Smooth muscle cell (in vitro differentiated cells): ENCODE measurements at regions not wholly inside any gene's neighbourhood (a gene's known extent, or its start where the extent isn't known, plus 50 kb on each side); places are given as distances from the start of the nearest gene placed in this dataset.

Experiments used
- DNase-seq: peaks from one replicate; lab custom pipeline; 2025; ENCODE audit not compliant: unreplicated experiment; lab: John Stamatoyannopoulos, UW
- H2AFZ ChIP-seq: fragments of 200-600 bp; sonication (generic); 2 replicates; pipeline ENCODE4 v1.6.0; 2016; ENCODE audit warnings: antibody characterized with exemption, low read depth, mild to moderate bottlenecking
- H3F3A ChIP-seq: fragments of 200-600 bp; sonication (generic); 2 replicates; pipeline ENCODE4 v1.6.0; 2017; ENCODE audit warnings: antibody characterized with exemption, low read depth
- H3K27ac ChIP-seq: fragments of 200-600 bp; sonication (generic); 2 replicates; pipeline ENCODE4 v1.5.1; 2016; ENCODE audit warnings: low read depth, mild to moderate bottlenecking
- H3K27me3 ChIP-seq: fragments of 200-600 bp; sonication (generic); 2 replicates; pipeline ENCODE4 v1.6.1; 2016; ENCODE audit warnings: low read depth, mild to moderate bottlenecking
- H3K36me3 ChIP-seq: fragments of 200-600 bp; sonication (generic); 2 replicates; pipeline ENCODE4 v1.5.1; 2016; ENCODE audit warnings: low read depth
- H3K4me1 ChIP-seq: fragments of 200-600 bp; sonication (generic); 2 replicates; pipeline ENCODE4 v1.5.1; 2016; ENCODE audit warnings: low read depth
- H3K4me2 ChIP-seq: fragments of 200-600 bp; sonication (generic); 2 replicates; pipeline ENCODE4 v1.6.0; 2016; ENCODE audit warnings: mild to moderate bottlenecking
- H3K4me3 ChIP-seq: fragments of 200-600 bp; sonication (generic); 2 replicates; pipeline ENCODE4 v1.5.1; 2016; ENCODE audit warnings: mild to moderate bottlenecking
- H3K79me2 ChIP-seq: fragments of 200-600 bp; sonication (generic); 2 replicates; pipeline ENCODE4 v1.6.0; 2016; ENCODE audit warnings: low read depth, mild to moderate bottlenecking
- H3K9ac ChIP-seq: fragments of 200-600 bp; sonication (generic); 2 replicates; pipeline ENCODE4 v1.6.0; 2016; ENCODE audit warnings: low read depth
- H3K9me3 ChIP-seq: fragments of 200-600 bp; sonication (generic); replicated peaks from 2 replicates; pipeline ENCODE4 v1.5.1; 2016; ENCODE audit warnings: low read depth
- H4K20me1 ChIP-seq: fragments of 200-600 bp; sonication (generic); 2 replicates; pipeline ENCODE4 v1.6.0; 2016; ENCODE audit warnings: low read depth
- CTCF ChIP-seq: fragments of 200-600 bp; sonication (generic); IDR thresholded peaks from 2 replicates; pipeline ENCODE4 v1.5.1; 2017; ENCODE audit warnings: borderline replicate concordance, mild to moderate bottlenecking, antibody characterized with exemption; ENCODE audit not compliant: insufficient read depth, poor library complexity, severe bottlenecking
- whole genome bisulfite sequencing: methylation state at CpG from one replicate; pipeline ENCODE4 v1.1.7; 2016; ENCODE audit warnings: low lambda C conversion rate; 5-methylcytosine and 5-hydroxymethylcytosine counted together

- no peak overlapping the region for H3K9ac ChIP-seq
- H3K4me1 ChIP-seq = no peaks in the 10 kb centered on the region
- H2AFZ ChIP-seq = no peak overlapping the region
- no peaks in the 10 kb centered on the region for H3K79me2 ChIP-seq
- no peaks in the 10 kb centered on the region for H3K36me3 ChIP-seq
- no peaks in the 10 kb centered on the region for H4K20me1 ChIP-seq
- H3K4me3 ChIP-seq = no peak overlapping the region
- H3K27me3 ChIP-seq = no peaks in the 10 kb centered on the region
- WGBS = 89% methylated on average over 1 of the region's 1 CpG
- H3K4me2 ChIP-seq = no peak overlapping the region
- no peaks in the 10 kb centered on the region for H3F3A ChIP-seq
- DNase-seq = no peak
- no peaks in the 10 kb centered on the region for H3K9me3 ChIP-seq
- TF ChIP-seq CTCF = no peak
- H3K27ac ChIP-seq = no peak overlapping the region
Measured at GRCh38 chr9:28528049-28528448, 954.8 kb upstream of the C9orf72 start.

GRCh38 chr9:28538132-28538531 is 964.9 kb upstream of the C9orf72 start:
- Histone ChIP-seq H3K4me3 (no peak overlapping the region), H2AFZ (no peak overlapping the region), H3K9ac (no peak overlapping the region), H3K4me2 (no peak overlapping the region), H3K4me1 (no peaks in the 10 kb centered on the region), H3K27ac (no peak overlapping the region), H3F3A (no peaks in the 10 kb centered on the region), H3K9me3 (no peaks in the 10 kb centered on the region), H4K20me1 (no peaks in the 10 kb centered on the region), H3K79me2 (no peaks in the 10 kb centered on the region), H3K27me3 (no peaks in the 10 kb centered on the region), H3K36me3 (no peaks in the 10 kb centered on the region)
- TF ChIP-seq CTCF = no peak
- DNase-seq = no peak
- 93% methylated on average over 3 of the region's 3 CpGs for WGBS

GRCh38 chr9:28539434-28540070 is 966.3 kb upstream of the C9orf72 start:
- no peaks in the 10 kb centered on the region for H3K27me3 ChIP-seq
- H3K4me2 ChIP-seq = no peak overlapping the region
- H3F3A ChIP-seq = no peaks in the 10 kb centered on the region
- no peak for DNase-seq
- TF ChIP-seq CTCF = no peak
- H3K9me3 ChIP-seq = no peaks in the 10 kb centered on the region
- peak overlapping the region; percentile 16 for H2AFZ ChIP-seq
- WGBS = 55% methylated on average over 1 of the region's 1 CpG
- H3K36me3 ChIP-seq = no peaks in the 10 kb centered on the region
- no peaks in the 10 kb centered on the region for H3K79me2 ChIP-seq
- no peak overlapping the region for H3K4me3 ChIP-seq
- H3K27ac ChIP-seq = no peak overlapping the region
- no peaks in the 10 kb centered on the region for H4K20me1 ChIP-seq
- no peaks in the 10 kb centered on the region for H3K4me1 ChIP-seq
- H3K9ac ChIP-seq = no peak overlapping the region

- no peak for DNase-seq
- Histone ChIP-seq H3K27ac (no peak overlapping the region), H3K36me3 (no peaks in the 10 kb centered on the region), H4K20me1 (no peaks in the 10 kb centered on the region), H3K4me2 (no peak overlapping the region), H2AFZ (no peak overlapping the region), H3K27me3 (no peaks in the 10 kb centered on the region), H3K9ac (no peak overlapping the region), H3F3A (no peaks in the 10 kb centered on the region), H3K9me3 (no peaks in the 10 kb centered on the region), H3K4me1 (no peaks in the 10 kb centered on the region), H3K4me3 (no peak overlapping the region), H3K79me2 (no peaks in the 10 kb centered on the region)
- no peak for TF ChIP-seq CTCF
- WGBS = 77% methylated on average over 4 of the region's 4 CpGs
Measured at GRCh38 chr9:28542928-28543327, 969.6 kb upstream of the C9orf72 start.
